NCI-H524 treated with DMSO at 0.1 percent for 48 hours (cell line): ENCODE measurements at regions not wholly inside any gene's neighbourhood (a gene's known extent, or its start where the extent isn't known, plus 50 kb on each side); places are given as distances from the start of the nearest gene placed in this dataset.
"Not testable (repeated sequence)": the region's sequence is repeated elsewhere in the genome, so short reads cannot be mapped to it uniquely, and the experiment has no call there.

Experiments used
- DNase-seq: peaks from one replicate; lab custom pipeline; 2025; lab: John Stamatoyannopoulos, UW

GRCh38 chr6:144956697-144957096 is 671.6 kb downstream of the UTRN start:
- DNase-seq: not testable (repeated sequence)

- no peak for DNase-seq
Measured at GRCh38 chr6:144957236-144957937, 672.3 kb downstream of the UTRN start.

- DNase-seq: no peak
Measured at GRCh38 chr6:144969154-144969553, 684.0 kb downstream of the UTRN start.

- DNase-seq: no peak
Measured at GRCh38 chr6:144969602-144970272, 684.6 kb downstream of the UTRN start.

GRCh38 chr6:144977250-144977864 is 692.2 kb downstream of the UTRN start:
- not testable (repeated sequence) for DNase-seq

- DNase-seq: no peak
Measured at GRCh38 chr6:144978208-144978607, 693.1 kb downstream of the UTRN start.

- no peak for DNase-seq
Measured at GRCh38 chr6:144986271-144986670, 701.1 kb downstream of the UTRN start.

GRCh38 chr6:144989319-144990107 is 704.4 kb downstream of the UTRN start:
- DNase-seq: no peak

- DNase-seq: no peak
Measured at GRCh38 chr6:144990784-144991183, 705.6 kb downstream of the UTRN start.

GRCh38 chr6:144993870-144994269 is 708.7 kb downstream of the UTRN start:
- DNase-seq: no peak

- DNase-seq: no peak
Measured at GRCh38 chr6:144997996-144998395, 712.9 kb downstream of the UTRN start.

- no peak for DNase-seq
Measured at GRCh38 chr6:144999127-144999526, 714.0 kb downstream of the UTRN start.

GRCh38 chr6:145003145-145003544 is 718.0 kb downstream of the UTRN start:
- DNase-seq: peak; percentile 80

GRCh38 chr6:145006914-145007313 is 721.8 kb downstream of the UTRN start:
- no peak for DNase-seq

GRCh38 chr6:145008715-145009114 is 723.6 kb downstream of the UTRN start:
- no peak for DNase-seq

GRCh38 chr6:145009711-145010110 is 724.6 kb downstream of the UTRN start:
- DNase-seq: no peak

GRCh38 chr6:145012039-145012662 is 723.2 kb downstream of the EPM2A start:
- DNase-seq: no peak

GRCh38 chr6:145015739-145016558 is 719.4 kb downstream of the EPM2A start:
- no peak for DNase-seq

- no peak for DNase-seq
Measured at GRCh38 chr6:145017051-145017450, 718.3 kb downstream of the EPM2A start.

- DNase-seq: no peak
Measured at GRCh38 chr6:145017516-145017915, 717.8 kb downstream of the EPM2A start.

GRCh38 chr6:145018027-145018426 is 717.3 kb downstream of the EPM2A start:
- no peak for DNase-seq
